ENCODE measurements at regions not wholly inside any gene's neighbourhood (a gene's known extent, or its start where the extent isn't known, plus 50 kb on each side); places are given as distances from the start of the nearest gene placed in this dataset.
"Not testable (repeated sequence)": the region's sequence is repeated elsewhere in the genome, so short reads cannot be mapped to it uniquely, and the experiment has no call there.

DNA sequence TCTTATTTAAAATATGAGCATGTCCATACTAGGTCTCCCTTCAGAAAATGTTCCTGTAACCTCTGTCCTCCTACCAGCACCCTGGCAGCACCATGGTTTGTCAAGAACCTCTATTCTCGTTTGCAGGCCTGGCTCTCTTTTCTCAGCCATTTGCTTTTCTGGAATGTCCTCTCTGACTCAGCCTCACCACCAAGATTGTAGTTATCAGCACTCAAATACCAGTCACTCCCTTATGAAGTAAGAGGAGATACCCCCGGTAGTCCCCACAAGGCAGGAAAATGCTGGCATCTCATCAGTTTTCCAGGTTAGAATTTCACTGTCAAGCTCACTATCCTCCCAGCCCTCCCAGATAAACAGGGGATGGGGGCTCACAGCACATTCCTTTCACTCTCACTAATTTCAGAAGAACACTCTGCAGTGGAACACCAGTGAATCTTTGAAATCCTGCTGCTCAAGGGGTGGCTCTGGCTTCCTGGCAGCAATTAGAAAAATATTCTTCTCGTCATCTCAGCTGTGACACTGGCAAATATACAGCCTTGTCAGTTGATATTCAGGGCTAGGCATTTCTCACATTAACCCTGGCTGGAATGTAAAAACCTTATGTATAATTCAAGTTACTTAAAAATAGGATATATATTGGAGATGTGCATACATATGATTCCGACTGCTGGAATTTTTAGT lies 129.2 kb downstream of the TBX18 start:
- no peak for DNase-seq

DNA sequence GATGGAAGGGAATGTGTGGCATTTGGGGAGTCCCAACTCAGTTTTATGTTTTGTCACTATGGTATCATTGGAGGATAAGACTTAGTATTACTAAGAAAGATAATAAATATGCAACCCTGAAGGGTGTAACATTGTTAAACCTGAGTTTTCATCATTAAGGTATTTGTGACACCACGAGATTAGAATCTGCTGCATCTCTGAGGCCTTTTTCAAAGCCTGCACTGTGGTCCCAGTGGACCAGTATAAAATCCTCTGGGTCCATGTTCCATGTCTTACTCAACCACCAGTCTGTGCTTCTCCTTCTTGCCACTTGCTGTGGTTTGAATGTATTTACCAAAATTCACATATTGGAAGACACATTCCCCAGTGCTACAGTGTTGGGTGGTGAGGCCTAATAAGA lies 130.6 kb downstream of the TBX18 start:
- DNase-seq = no peak

DNA sequence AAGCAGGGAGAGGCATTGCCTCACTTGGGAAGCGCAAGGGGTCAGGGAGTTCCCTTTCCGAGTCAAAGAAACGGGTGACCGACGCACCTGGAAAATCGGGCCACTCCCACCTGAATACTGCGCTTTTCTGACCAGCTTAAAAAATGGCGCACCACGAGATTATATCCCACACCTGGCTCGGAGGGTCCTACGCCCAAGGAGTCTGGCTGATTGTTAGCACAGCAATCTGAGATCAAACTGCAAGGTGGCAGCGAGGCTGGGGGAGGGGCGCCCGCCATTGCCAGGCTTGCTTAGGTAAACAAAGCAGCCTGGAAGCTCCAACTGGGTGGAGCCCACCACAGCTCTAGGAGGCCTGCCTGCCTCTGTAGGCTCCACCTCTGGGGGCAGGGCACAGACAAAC lies 137.9 kb downstream of the TBX18 start:
- DNase-seq = not testable (repeated sequence)

DNA sequence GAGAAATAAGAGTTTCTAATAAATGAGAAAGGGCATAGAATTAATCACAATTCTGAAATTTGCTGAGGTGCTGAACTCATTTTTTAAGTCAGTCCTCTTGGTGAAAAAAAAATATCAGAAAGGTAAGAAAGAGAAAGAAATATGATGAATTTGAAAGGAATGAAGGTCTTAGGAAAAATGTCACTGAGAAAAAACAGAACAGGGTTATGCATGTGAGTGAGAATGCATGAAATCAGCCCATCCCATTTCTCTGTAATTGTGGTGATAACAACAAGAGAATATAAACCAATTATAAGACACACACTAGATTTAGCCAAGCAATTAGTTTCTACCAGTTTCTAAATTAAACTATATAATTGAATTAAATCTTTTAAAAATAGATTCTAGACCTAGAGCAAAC lies 138.9 kb downstream of the TBX18 start:
- no peak for DNase-seq

DNA sequence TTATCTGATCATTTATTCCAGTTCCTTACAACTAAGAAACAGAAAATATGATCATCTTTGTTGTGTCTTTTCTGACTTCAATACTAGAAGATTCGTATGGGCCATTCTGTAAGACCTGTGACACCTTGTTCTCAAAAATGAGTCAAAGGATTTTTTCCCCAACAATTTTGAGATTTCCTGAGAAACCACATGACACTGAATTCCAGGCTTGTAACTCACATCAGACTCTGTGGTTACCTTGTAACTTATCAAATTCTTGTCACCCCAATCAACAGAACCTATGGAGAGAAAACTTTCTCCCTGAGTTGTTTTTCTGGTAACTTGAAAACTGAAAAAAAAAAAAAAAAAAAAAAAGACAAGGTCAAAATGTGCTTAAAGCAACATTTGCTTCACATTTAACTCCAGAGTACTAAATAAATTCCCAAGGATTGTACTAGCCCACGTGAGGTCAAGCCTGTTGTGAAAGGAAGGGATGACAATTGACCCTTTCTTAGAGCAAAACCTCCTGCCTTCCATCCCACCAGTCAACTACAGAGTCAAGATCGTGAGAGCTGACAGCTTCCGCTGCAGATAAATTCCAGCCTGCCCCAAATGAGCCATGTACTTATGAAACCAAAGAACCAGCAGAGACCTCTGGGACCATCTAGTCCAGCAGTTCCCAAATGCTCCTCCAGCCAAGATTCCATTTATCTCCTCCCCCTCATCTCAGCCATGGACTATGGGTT lies 140.3 kb downstream of the TBX18 start:
- DNase-seq = no peak

DNA sequence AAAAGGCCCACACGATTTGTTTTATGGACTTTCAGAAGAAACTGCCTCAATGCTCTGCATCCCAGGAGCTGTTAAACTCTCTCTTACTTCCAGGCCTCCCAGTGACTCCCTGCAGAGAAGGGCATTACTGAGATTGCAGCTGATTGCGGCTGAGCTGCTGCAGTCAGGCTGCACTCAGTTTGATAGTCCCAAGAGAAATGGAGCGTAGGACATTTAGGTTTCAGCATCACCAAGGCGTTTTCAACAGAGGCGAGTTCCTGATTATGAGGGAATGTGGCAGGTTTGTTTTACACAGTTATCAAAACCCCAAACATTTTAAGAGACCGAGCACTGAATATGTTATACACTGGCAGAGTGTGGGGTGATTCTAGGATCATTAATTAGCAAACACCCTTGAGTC lies 145.6 kb downstream of the TBX18 start:
- DNase-seq = no peak

DNA sequence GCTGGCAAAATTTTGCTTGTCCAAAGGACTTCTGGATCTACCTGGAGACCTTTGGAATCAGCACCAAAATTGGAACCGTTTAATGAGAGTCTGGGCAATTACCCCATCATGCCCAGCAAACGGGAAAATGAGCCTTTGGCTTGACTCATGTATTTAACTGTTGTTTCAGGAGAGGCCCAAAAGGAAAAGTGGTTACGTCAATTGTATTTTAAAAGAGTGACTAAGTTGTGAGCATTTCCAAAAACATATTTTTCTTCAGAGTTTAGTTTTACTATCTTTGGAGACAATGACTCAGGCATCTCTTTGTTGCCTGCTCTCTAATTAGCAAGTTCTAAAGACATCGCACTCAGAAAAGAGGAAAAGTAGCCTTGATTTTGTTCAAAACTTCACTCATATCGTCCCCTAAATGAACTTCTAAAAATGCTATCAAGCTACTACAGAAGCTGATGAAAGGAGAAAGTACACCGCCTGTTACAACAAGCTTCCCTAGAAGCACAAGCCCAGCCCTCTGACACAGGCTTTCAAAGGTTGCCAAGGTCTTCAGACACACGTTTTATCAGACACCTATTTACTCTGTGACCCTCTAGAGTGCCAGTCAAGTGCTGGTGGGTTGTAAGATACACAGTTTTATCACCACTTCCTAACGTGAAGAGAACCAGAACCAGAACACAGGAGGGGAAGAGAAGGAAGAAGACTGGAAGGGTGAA lies 146.2 kb downstream of the TBX18 start:
- DNase-seq = no peak

DNA sequence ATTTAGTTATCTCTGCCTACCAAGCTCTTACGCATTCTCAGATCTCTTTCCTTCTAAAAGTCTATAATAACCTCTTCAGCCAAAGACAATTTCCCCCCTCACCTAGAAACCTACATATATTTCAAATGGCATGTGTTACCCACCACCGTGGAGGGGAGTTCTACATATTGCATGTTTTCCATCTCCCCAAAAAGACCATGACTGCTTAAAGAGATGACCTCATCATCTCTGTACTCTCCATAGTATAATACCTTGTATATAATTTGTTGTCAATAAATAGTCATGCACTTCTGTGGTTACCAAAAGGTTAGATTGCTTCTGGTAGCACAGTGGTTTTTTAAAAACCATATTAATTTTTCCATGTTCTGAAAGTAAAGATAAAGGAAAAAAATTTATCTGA lies 148.4 kb downstream of the TBX18 start:
- DNase-seq = no peak

DNA sequence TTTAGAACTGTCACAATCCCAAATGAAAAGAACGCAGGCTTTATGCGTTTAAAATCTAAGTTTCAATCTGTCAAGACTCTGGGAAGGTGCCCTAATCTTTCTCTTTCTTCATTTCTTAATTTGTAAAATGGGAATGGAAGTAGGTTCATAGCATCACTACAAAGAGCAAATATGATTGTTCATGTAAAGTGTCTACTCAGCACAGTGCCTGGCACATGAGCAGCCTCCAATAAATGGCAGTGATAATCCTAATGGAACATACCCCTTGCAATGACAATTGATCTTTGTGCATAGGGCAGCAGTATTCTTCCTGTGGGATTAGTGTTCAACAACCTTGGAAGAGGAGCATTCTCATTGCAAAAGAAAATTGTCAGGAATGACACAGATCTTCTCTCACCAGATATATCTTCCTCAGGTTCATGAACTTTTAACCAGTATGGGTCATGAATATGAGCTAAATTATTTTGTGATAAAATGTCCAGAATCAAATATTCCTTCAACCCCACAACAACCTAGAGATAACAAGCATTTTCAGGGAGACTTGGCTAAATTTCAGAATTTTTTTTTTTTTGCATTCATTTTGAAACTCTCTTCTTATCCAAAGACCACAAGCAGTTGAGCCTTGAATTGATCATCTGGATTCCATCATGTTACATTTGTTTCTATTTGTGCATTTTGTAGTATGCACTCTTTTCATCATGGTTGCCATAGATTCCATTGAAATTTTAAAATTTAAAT lies 149.1 kb downstream of the TBX18 start:
- no peak for DNase-seq

DNA sequence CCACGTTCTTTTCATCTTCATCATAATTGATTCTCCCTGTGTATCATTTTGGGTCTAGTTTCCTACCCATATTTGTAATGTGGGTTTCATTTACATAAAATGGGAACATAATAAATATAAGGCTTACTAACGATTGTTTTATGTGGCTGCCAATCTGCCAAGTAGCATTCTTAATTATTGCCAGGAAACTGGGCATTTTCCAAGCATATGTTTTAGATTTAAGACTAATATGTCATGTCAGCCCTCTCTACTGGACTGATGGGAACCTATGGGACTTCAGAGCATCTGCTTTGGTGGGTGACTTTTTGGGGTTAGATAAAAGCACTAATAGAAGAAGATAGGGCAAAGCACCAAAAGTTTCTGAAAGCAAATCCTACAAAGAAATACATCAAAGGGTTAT lies 157.5 kb downstream of the TBX18 start:
- DNase-seq = no peak

DNA sequence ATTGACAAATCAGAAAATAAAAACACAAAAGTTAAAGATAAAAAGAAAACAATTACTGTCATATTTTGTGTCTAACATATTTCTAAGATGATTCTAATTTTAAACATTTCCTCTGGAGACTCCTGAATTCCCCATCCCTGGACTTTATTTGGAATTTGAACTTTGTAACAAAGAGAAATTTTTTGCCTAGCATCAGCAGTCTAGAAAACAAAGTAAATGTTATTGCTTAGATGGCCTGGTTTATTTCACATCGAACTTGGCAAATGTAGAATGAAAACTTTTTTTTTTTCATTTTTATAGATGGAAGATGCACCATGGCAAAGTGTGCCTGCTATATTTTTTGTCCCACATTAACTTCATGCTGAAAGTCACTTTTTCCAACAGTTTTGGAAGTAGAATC lies 159.1 kb downstream of the TBX18 start:
- no peak for DNase-seq

DNA sequence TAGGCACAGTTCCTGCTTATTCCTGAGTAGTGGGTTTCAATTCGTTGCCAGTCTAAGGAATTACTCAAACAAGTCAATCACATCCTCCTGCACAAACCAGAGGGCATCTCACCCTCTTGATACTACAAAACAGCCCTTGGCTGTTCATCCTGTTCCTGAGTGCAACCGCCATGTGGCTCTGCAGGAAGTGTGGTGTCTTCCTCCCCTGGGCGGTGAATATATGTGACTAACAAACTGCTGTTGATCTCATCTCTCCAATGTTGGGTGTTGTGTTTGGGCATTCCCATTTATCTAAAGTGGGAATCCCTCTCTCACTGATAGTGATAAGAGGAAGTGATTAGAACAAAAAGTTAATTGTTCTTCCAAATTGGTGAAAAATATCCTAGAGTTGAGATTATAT lies 163.0 kb downstream of the TBX18 start:
- no peak for DNase-seq

DNA sequence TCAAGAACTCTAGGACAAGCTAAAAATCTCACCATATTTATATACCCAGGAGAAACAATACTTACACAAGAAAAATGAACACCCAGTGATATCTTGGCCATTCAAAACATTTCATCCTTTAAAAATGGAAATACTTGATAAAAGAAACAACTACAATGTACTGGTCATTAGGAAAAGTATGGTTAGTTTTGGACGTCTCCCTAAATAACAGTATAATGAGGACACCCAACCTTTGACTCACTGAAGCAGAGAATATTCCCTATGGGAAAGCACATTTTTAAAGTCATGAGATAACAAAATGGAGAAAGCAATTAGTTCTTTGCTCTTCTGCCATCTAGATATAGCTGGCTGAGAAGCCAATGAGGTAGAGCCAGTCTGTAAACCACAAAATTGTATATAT lies 164.4 kb downstream of the TBX18 start:
- no peak for DNase-seq

DNA sequence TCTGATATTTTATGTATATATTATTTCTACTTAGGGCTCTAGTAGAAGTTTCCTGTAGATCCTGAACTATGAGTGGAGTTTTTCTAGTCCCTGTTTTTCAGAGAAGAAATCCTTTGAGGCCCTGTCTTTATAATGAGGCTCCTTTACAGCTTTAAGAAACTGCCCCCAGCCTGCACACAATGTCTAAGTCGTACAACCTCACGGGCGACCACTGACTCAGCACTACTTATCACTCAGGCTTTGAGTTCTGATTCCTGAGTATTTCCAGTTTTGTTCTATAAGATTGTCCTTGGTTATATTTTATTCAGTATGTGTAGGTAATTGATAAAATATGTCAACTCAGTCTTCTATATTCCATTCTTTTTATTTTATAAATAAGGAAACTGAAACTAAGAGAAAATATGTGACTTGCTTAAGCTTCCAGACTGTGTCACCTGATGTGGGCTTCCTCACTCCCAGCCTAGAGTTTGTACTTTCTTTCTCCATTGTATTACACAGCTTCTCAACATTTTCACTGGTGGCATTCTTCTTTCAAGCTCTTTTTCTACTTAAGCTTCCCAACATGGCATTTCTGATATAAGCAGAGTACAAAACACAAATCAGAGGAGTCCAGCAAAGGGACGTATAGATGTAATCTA lies 167.0 kb downstream of the TBX18 start:
- DNase-seq = no peak

DNA sequence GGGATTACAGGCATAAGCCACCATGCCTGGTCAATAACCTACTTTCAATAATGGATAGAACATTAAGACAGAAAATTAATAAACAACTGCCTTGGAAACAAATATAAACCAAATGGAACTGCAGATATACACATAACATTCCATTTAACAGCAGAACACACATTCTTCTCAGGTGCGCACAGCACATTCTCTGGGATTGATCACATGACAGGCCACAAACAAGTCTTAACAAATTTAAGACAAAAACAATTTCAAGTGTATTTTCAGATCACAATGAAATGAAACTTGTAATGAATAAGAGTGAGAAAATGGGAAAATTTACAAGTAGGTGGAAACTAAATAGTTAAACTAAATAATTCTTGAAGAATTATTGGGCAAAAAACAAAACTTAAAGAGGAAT lies 167.9 kb downstream of the TBX18 start:
- DNase-seq = no peak

DNA sequence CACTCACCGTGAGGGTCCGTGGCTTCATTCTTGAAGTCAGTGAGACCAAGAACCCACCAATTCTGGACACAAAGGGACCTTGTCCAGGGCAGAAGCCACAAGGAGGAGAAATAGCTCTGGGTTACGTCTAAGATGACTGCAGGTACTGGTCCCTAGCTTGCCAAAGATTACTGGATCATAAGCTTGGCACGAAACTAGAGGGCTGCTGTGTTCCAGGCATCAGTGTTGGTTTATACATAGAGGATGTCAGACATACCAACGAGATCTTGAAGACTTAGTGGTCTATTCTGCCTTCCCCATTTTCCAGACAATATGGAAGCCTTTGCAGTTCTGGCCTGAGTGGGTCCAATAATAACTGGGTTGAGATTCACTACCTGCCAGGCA lies 175.7 kb downstream of the TBX18 start:
- no peak for DNase-seq

DNA sequence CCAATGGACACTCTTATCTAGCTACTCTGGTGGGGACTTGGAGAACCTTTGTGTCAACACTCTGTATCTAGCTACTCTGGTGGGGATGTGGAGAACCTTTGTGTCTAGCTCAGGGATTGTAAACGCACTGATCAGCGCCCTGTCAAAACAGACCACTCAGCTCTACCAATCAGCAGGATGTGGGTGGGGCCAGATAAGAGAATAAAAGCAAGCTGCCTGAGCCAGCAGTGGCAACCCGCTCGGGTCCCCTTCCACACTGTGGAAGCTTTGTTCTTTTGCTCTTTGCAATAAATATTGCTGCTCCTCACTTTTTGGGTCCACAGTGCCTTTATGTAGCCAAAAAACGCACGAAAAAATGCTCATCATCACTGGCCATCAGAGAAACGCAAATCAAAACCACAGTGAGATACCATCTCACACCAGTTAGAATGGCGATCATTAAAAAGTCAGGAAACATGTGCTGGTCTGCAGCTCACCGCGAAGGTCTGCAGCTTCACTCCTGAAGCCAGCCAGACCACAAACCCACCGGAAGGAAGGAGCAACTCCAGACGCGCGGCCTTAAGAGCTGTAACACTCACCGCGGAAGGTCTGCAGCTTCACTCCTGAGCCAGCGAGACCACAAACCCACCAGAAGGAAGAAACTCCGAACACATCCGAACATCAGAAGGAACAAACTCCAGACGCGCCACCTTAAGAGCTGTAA lies 176.3 kb downstream of the TBX18 start:
- not testable (repeated sequence) for DNase-seq

DNA sequence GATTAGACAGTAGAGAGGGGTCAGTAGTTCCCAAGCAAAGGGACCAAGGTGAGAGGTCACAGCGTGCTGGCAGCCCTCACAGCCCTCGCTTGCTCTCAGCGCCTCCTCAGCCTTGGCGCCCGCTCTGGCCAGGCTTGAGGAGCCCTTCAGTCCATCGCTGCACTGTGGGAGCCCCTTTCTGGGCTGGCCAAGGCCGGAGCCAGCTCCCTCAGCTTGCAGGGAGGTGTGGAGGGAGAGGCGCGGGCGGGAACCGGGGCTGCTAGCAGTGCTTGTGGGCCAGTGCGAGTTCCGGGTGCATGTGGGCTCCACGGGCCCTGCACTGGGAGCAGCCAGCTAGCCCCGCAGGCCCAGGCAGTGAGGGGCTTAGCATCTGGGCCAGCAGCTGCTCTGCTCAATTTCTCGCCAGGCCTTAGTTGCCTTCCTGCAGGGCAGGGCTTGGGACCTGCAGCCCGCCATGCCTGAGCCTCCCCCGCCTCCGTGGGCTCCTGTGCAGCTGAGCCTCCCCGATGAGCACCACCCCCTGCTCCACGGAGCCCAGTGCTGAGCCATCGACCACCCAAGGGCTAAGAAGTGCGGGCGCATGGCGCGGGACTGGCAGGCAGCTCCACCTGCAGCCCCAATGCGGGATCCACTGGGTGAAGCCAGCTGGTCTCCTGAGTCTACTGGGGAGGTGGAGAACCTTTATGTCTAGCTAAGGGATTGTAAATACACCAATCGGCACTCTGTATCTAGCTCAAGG lies 177.0 kb downstream of the TBX18 start:
- not testable (repeated sequence) for DNase-seq

DNA sequence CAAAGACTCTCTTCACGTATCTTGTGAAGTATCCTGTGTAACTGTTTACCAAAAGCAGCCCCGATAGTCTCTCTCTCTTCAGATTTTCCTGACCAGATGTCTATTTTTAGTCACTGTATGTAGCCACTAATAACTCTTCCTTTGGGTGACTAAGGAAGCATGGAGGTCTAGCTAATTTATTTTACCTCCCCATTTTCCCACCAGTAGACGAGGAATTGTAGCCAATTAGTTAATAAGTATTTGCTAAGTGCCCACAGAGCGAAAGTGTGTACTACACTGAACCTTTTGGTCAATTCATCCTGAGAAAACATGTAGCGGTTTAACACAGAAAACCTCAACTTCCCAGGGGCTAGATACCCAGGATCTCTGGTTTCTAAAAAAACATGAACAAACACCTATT lies 180.6 kb downstream of the TBX18 start:
- no peak for DNase-seq

DNA sequence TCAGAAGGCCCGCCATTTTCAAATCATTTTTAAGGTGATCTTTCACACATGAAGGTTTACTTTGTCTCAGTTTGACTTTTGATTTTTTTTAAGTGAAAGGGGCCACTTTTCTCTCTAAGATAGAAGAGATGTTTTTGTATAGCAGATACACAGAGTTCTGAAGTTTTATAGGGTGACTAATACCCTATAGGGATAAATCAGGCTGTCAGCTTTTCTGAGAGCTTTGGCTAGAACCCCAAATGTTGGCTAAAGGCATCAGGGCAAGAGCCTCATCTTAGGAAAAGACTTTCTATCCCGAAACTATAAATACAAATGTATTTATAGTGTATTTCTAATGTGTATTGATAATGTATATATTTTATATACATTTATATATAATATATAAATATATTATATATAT lies 181.4 kb downstream of the TBX18 start:
- no peak for DNase-seq

DNA sequence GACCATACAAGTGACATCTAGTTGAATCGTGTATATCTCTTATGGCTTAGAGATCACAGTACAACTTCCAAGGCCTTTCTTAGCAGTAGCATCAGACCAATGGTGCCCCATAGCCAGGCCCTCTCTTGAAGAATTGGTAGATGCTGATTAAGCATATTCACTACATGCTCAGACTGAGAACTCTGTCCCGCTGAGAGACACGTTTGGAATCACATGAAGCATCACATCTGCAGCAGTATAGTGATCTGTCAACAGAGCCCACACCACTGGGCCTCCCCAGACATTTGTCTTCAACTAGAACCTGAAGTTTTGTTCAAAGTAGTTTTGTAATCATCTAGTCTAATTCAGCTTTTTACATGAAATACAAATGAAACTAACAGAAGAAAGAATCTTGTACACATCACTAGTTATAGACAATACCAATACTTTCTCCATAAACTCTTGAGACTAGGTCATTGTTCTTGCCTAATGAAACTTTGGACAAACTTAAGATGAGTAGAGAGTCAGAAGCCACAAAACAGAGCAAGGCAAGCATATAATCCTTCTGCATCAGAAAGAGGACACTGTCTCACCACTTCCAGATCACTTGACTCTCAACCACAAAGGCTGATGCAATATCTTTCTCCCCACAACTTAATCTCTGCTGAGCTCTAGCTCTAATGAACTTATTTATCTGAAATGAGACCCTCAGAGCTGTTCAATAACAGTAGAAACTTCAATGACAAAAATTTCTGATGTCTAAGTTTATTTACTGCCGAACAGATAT lies 182.7 kb downstream of the TBX18 start:
- no peak for DNase-seq

All from NCI-H2171 treated with DMSO at 0.1 percent for 48 hours (cell line).